ENCODE measurements at regions not wholly inside any gene's neighbourhood (a gene's known extent, or its start where the extent isn't known, plus 50 kb on each side); places are given as distances from the start of the nearest gene placed in this dataset.

DNA sequence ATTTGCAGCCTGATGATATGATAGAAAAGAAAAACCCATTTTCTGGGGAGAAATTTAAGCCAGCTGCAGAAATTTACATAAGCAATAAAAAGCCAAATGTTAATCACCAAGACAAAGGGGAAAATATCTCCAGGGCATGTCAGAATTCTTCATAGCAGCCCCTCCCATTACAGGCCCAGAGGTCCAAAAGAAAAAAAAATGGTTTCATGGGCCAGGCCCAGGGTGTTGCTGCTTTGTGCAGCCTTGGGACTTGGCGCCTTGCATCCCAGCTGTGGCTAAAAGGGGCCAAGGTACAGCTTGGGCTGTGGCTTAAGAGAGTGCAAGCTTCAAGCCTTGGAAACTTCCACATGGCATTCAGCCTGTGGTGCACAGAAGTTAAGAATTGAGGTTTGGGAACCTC, 97.9 kb upstream of the CDX4 start:
- H2BK20ac ChIP-seq (ENCODE audit: low read depth, low read length, poor library complexity, severe bottlenecking) = no peak overlapping the region
- H3K23me2 ChIP-seq (ENCODE audit: insufficient read length, low read depth, low read length, poor library complexity, severe bottlenecking) = no peaks in the 10 kb centered on the region
- TF ChIP-seq, protein P1, sequence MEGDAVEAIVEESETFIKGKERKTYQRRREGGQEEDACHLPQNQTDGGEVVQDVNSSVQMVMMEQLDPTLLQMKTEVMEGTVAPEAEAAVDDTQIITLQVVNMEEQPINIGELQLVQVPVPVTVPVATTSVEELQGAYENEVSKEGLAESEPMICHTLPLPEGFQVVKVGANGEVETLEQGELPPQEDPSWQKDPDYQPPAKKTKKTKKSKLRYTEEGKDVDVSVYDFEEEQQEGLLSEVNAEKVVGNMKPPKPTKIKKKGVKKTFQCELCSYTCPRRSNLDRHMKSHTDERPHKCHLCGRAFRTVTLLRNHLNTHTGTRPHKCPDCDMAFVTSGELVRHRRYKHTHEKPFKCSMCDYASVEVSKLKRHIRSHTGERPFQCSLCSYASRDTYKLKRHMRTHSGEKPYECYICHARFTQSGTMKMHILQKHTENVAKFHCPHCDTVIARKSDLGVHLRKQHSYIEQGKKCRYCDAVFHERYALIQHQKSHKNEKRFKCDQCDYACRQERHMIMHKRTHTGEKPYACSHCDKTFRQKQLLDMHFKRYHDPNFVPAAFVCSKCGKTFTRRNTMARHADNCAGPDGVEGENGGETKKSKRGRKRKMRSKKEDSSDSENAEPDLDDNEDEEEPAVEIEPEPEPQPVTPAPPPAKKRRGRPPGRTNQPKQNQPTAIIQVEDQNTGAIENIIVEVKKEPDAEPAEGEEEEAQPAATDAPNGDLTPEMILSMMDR (conservative IDR thresholded peaks at IDR 0.05) = no peak
- H3K4me2 ChIP-seq (ENCODE audit: insufficient read depth, insufficient read length, low read length) = no peak overlapping the region
- H3K27ac ChIP-seq (ENCODE audit: insufficient read length, low read depth, low read length) = no peak overlapping the region
- H4K91ac ChIP-seq (ENCODE audit: insufficient read length, low read depth, low read length) = no peak overlapping the region
- H3K14ac ChIP-seq (ENCODE audit: insufficient read depth, low read length) = no peak overlapping the region
- H3K27me3 ChIP-seq (ENCODE audit: insufficient read depth, low read length) = no peaks in the 10 kb centered on the region
- no peak overlapping the region for H3K27ac Mint-ChIP-seq
- no peaks in the 10 kb centered on the region for H3K4me1 Mint-ChIP-seq
- no peak overlapping the region for H3T11ph ChIP-seq (ENCODE audit: low read length)
- no peak overlapping the region for H2BK15ac ChIP-seq (ENCODE audit: low read depth, low read length)
- H3K4ac ChIP-seq (ENCODE audit: low read depth, low read length) = no peak overlapping the region
- no peaks in the 10 kb centered on the region for H3K4me1 ChIP-seq (ENCODE audit: insufficient read depth, low read length)
- no CpG with 5 or more reads among the region's 1 CpG for WGBS (ENCODE audit: extremely low coverage, insufficient read length, low lambda C conversion rate)
- H4K5ac ChIP-seq (ENCODE audit: insufficient read length, low read depth, low read length) = no peak overlapping the region
- H3K18ac ChIP-seq (ENCODE audit: insufficient read length, low read depth, low read length) = no peak overlapping the region
- peaks cover 6 to 19% (median 11%) of the 10 kb centered on the region in 3 experiments; a peak in 6 of 7 replicates for H3K36me3 Mint-ChIP-seq (ENCODE audit: insufficient read depth in 1 of 3, low read depth in 3 of 3)
- H2BK120ac ChIP-seq (ENCODE audit: low read depth, low read length, poor library complexity, severe bottlenecking) = no peak overlapping the region
- no peaks in the 10 kb centered on the region for H3K79me2 ChIP-seq (ENCODE audit: insufficient read depth, low read length)
- H2AFZ ChIP-seq (ENCODE audit: low read length) = no peak overlapping the region
- H2BK12ac ChIP-seq (ENCODE audit: insufficient read length, low read depth, low read length) = no peak overlapping the region
- no peak overlapping the region for H3K9ac ChIP-seq (ENCODE audit: extremely low read depth, insufficient read length, low read length)
- no peak for DNase-seq
- H2BK5ac ChIP-seq (ENCODE audit: insufficient read length, low read length) = no peak overlapping the region
- no peaks in the 10 kb centered on the region for H3K79me1 ChIP-seq (ENCODE audit: insufficient read depth, low read depth, low read length, poor library complexity, severe bottlenecking)
- H3K9me3 ChIP-seq (ENCODE audit: control insufficient read depth, low read depth, low read length) = peaks cover 6% of the 10 kb centered on the region
- H4K20me1 ChIP-seq (ENCODE audit: control insufficient read depth, insufficient read depth, insufficient read length) = no peaks in the 10 kb centered on the region
- H3K56ac ChIP-seq (ENCODE audit: insufficient read length, low read depth, low read length) = no peak overlapping the region
- H3K9me3 Mint-ChIP-seq = peaks cover 81 to 83% of the 10 kb centered on the region in 2 experiments
- no peak overlapping the region for H4K8ac ChIP-seq (replicated peaks; ENCODE audit: insufficient read length, low read depth, low read length)
- H3K4me3 Mint-ChIP-seq = no peak overlapping the region
- peaks cover 1% of the 10 kb centered on the region; the same call in 1 of the 2 replicates for H3K27me3 Mint-ChIP-seq (ENCODE audit: low read depth)
- H2AK5ac ChIP-seq (ENCODE audit: insufficient read length, low read length) = no peak overlapping the region
- no peak overlapping the region for H3K23ac ChIP-seq (ENCODE audit: insufficient read length, low read depth, low read length)
